GM23338 (cell line): ENCODE measurements at regions not wholly inside any gene's neighbourhood (a gene's known extent, or its start where the extent isn't known, plus 50 kb on each side); places are given as distances from the start of the nearest gene placed in this dataset.

Experiments used
- ATAC-seq: fragments of 200-7000 bp; cut with Tn5 transposase; 3 replicates; pipeline ENCODE4 v1.9.1; 2020
- DNase-seq: peaks from one replicate; pipeline ENCODE4 v3.0.0-alpha.2; 2015; ENCODE audit warnings: low spot score
- H2AFZ ChIP-seq: fragments of 200-600 bp; sonication (generic); 2 replicates; pipeline ENCODE4 v1.8.0; 2016; ENCODE audit warnings: antibody characterized with exemption, mild to moderate bottlenecking, moderate library complexity
- H3F3A ChIP-seq: fragments of 200-600 bp; sonication (generic); replicated peaks from 2 replicates; pipeline ENCODE4 v1.8.0; 2017; ENCODE audit warnings: antibody characterized with exemption, mixed run types, low read depth
- H3K27ac ChIP-seq: fragments of 200-600 bp; sonication (generic); 2 replicates; pipeline ENCODE4 v1.6.1; 2016; ENCODE audit warnings: low read depth
- H3K27me3 ChIP-seq: fragments of 200-600 bp; sonication (generic); 2 replicates; pipeline ENCODE4 v1.8.0; 2016; ENCODE audit warnings: mild to moderate bottlenecking, mixed run types, moderate library complexity; ENCODE audit not compliant: insufficient read depth
- H3K36me3 ChIP-seq: fragments of 200-600 bp; sonication (generic); 2 replicates; pipeline ENCODE4 v1.8.0; 2016; ENCODE audit warnings: mild to moderate bottlenecking; ENCODE audit not compliant: insufficient read depth
- H3K4me1 ChIP-seq: fragments of 200-600 bp; sonication (generic); 2 replicates; pipeline ENCODE4 v1.8.0; 2016; ENCODE audit warnings: mild to moderate bottlenecking, moderate library complexity; ENCODE audit not compliant: insufficient read depth
- H3K4me2 ChIP-seq: fragments of 200-600 bp; sonication (generic); 2 replicates; pipeline ENCODE4 v1.7.1; 2017; ENCODE audit warnings: mixed run types
- H3K4me3 ChIP-seq: fragments of 200-600 bp; sonication (generic); 2 replicates; pipeline ENCODE4 v1.6.1; 2016; ENCODE audit warnings: mixed run types
- H3K79me2 ChIP-seq: fragments of 200-600 bp; sonication (generic); replicated peaks from 2 replicates; pipeline ENCODE4 v1.8.0; 2017; ENCODE audit warnings: mild to moderate bottlenecking; ENCODE audit not compliant: insufficient read depth
- H3K9me2 ChIP-seq: fragments of 200-600 bp; sonication (generic); 2 replicates; pipeline ENCODE4 v1.8.0; 2017; ENCODE audit not compliant: insufficient read depth
- H4K20me1 ChIP-seq: fragments of 200-600 bp; sonication (generic); replicated peaks from 2 replicates; pipeline ENCODE4 v1.8.0; 2017; ENCODE audit warnings: mild to moderate bottlenecking; ENCODE audit not compliant: insufficient read depth
- H3K27ac Mint-ChIP-seq: 2 replicates; pipeline ENCODE4 v1.8.0; 2020; ENCODE audit warnings: inconsistent platforms, mild to moderate bottlenecking, moderate library complexity, mixed read lengths
- H3K27me3 Mint-ChIP-seq: 3 replicates; pipeline ENCODE4 v1.8.0; 2022; ENCODE audit warnings: low read depth, mild to moderate bottlenecking, moderate library complexity, mixed read lengths, inconsistent platforms; ENCODE audit not compliant: insufficient read depth, poor library complexity
- H3K36me3 Mint-ChIP-seq: 3 replicates; pipeline ENCODE4 v1.8.0; 2021; ENCODE audit warnings: low read depth, mild to moderate bottlenecking, inconsistent platforms, moderate library complexity, mixed read lengths
- H3K4me1 Mint-ChIP-seq: 3 replicates; pipeline ENCODE4 v1.8.0; 2020; ENCODE audit warnings: mild to moderate bottlenecking, inconsistent platforms, mixed read lengths
- H3K4me3 Mint-ChIP-seq: 3 replicates; pipeline ENCODE4 v1.8.0; 2021; ENCODE audit warnings: moderate library complexity, mild to moderate bottlenecking, inconsistent platforms, mixed read lengths
- H3K9me3 Mint-ChIP-seq: 3 replicates; pipeline ENCODE4 v1.8.0; 2020; ENCODE audit warnings: moderate library complexity, mild to moderate bottlenecking, inconsistent platforms, mixed read lengths
- CREB1 ChIP-seq: fragments of 250-450 bp; sonication (Bioruptor Pico); IDR thresholded peaks from 2 replicates; pipeline ENCODE4 v1.5.0; 2020; ENCODE audit warnings: low read depth, mild to moderate bottlenecking, moderate library complexity
- ETS1 ChIP-seq: IDR thresholded peaks from 2 replicates; pipeline ENCODE4 v1.6.1; 2016; ENCODE audit warnings: antibody characterized with exemption
- EZH2 ChIP-seq: fragments of 200-600 bp; sonication (generic); IDR thresholded peaks from one replicate; pipeline ENCODE4 v1.8.0; 2017; ENCODE audit warnings: antibody characterized with exemption, mild to moderate bottlenecking, low read depth; ENCODE audit not compliant: unreplicated experiment
- JUNB ChIP-seq: IDR thresholded peaks from one replicate; pipeline ENCODE4 v1.6.1; 2016; ENCODE audit warnings: antibody characterized with exemption; ENCODE audit not compliant: unreplicated experiment
- NANOG ChIP-seq: IDR thresholded peaks from 2 replicates; pipeline ENCODE4 v1.6.1; 2016; ENCODE audit warnings: antibody characterized with exemption, borderline replicate concordance
- POLR2AphosphoS5 ChIP-seq: IDR thresholded peaks from 2 replicates; pipeline ENCODE4 v1.6.1; 2016; ENCODE audit warnings: antibody characterized with exemption, low read depth
- ZNF114 ChIP-seq: fragments of 250-450 bp; sonication (Bioruptor Pico); IDR thresholded peaks from 2 replicates; pipeline ENCODE4 v1.5.0; 2020; ENCODE audit warnings: mild to moderate bottlenecking, moderate library complexity
- ZNF331 ChIP-seq: fragments of 250-450 bp; sonication (Bioruptor Pico); IDR thresholded peaks from 2 replicates; pipeline ENCODE4 v1.5.0; 2020; ENCODE audit warnings: low read depth, mild to moderate bottlenecking, moderate library complexity
- ZNF462 ChIP-seq: fragments of 250-450 bp; sonication (Bioruptor Pico); IDR thresholded peaks from 2 replicates; pipeline ENCODE4 v1.5.0; 2020; ENCODE audit warnings: mild to moderate bottlenecking, moderate library complexity

GRCh38 chr11:28879869-28880268, 771.7 kb downstream of the METTL15 start (continued):
- TF ChIP-seq ZNF462 (CRISPR knock-in tag) (no peak), NANOG (no peak), POLR2AphosphoS5 (no peak), ETS1 (no peak), CREB1 (no peak), ZNF114 (no peak)

GRCh38 chr11:28878025-28878424, 769.8 kb downstream of the METTL15 start:
- Histone ChIP-seq H3K27me3 (no peaks in the 10 kb centered on the region), H3K9me2 (no peaks in the 10 kb centered on the region), H3K36me3 (no peaks in the 10 kb centered on the region), H3K4me1 (no peaks in the 10 kb centered on the region), H3K27ac (no peak overlapping the region), H3K4me2 (no peak overlapping the region), H3K4me3 (no peak overlapping the region), H2AFZ (no peak overlapping the region), H3F3A (no peaks in the 10 kb centered on the region), H3K79me2 (no peaks in the 10 kb centered on the region), H4K20me1 (no peaks in the 10 kb centered on the region)
- H3K27ac Mint-ChIP-seq: no peak overlapping the region
- no peaks in the 10 kb centered on the region for H3K9me3 Mint-ChIP-seq
- H3K4me3 Mint-ChIP-seq: no peak overlapping the region
- H3K4me1 Mint-ChIP-seq: no peaks in the 10 kb centered on the region
- DNase-seq (no peak), ATAC-seq (no peak)
- no peaks in the 10 kb centered on the region for H3K27me3 Mint-ChIP-seq
- no peaks in the 10 kb centered on the region for H3K36me3 Mint-ChIP-seq
- TF ChIP-seq NANOG (no peak), EZH2 (no peak), CREB1 (no peak), JUNB (no peak), ZNF462 (CRISPR knock-in tag) (no peak), ZNF331 (CRISPR knock-in tag) (no peak)
